ENCODE measurements at regions not wholly inside any gene's neighbourhood (a gene's known extent, or its start where the extent isn't known, plus 50 kb on each side); places are given as distances from the start of the nearest gene placed in this dataset.

DNA sequence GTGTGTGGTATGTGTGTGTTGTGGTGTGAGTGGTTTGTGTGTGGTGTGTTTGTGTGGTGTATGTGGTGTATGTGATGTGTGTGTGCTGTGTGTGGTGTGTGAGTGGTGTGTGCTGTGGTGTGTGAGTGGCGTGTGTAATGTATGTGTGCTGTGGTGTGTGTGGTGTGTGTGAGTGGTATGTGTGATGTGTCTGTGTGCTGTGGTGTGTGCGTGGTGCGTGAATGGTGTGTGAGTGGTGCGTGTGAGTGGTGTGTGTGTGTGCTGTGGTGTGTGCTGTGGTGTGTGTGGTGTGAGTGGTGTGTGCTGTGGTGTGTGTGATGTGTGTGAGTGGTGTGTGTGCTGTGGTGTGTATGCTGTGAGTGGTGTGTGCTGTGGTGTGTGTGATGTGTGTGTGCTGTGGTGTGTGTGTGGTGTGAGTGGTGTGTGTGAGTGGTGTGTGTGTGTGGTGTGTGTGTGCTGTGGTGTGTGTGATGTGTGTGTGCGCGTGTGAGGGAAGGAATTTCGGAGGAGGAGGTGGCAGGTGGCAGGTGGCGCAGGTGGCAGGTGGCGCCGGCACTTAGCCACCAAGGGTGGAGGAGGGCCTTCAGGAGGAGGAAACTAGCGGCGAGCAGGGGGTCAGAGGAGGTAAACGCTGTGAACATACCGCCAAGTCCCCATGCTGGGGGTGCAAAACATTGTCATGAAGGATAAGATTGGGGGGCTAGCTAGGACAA is 191.8 kb downstream of the MELK start:
- no peak for DNase-seq

GRCh38 chr9:36765077-36765390 is 192.3 kb downstream of the MELK start:
- no peak for DNase-seq

DNA sequence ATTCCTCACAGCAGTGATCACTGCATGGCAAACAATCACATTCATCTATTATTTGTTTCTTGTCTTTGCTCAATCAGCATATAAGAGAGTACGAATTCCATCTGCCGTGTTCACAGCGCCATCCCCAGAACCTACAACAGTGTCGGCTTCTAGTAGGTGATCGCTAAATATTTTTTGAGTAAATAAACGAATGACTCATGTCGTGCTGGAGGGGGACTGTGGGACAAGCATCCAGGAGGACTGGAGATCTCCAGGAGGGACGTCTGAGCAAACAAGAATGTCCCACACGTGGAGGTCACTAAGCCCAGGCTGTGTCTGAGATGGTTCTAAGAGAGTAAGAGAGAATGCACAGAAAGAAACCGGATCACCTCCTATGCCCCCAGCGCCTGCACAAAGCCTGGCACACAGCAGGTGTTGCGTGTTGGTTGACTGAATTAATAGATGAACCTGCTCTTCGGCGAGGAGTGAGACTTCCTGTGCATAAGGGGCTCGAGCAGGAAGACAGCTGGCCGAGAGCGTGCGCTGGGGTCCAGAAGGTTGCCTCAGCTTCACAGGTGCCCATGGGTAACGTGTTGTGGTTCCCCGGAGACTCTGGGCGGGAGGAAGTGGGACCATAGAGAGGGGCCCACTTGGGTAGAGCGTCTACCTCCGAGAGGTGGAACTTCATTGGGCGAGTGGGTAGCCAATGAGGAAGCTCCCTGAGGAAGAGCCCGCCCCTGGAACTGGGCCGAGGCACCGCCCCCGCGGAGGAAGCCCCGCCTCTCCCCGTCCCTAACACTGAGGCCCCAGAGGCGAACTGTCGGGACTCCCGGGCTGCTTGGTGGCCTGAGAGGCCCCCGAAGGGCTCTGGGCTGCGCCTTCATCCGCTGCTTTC is 193.0 kb downstream of the MELK start:
- DNase-seq = peak; percentile 90

- no peak for DNase-seq
These were observed 196.0 kb downstream of the MELK start for GRCh38 chr9:36768677-36769076.

DNA sequence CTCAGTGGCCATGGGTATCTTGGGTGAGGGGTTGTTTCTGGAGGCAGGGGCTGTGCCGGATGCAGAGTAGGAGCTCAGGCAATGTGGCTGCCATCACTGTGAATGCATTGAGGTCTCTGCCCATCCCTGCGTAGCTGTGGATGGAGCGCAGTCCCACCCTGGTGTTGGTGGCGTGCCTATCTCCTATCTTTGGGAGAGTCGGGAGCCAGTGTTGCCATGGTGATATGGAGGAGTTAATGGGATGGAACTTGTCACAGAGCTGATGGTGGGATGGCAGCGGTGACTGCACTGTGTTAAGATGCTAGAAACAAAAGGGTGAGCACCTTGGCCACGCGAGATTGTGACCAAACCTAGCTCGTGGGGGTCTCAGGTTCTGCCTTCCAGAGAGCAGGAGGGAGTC is 197.3 kb downstream of the MELK start:
- DNase-seq = no peak

GRCh38 chr9:36772449-36773403 is 200.0 kb downstream of the MELK start:
- no peak for DNase-seq

- no peak for DNase-seq
These were observed 206.0 kb downstream of the MELK start for GRCh38 chr9:36778682-36779081.

DNA sequence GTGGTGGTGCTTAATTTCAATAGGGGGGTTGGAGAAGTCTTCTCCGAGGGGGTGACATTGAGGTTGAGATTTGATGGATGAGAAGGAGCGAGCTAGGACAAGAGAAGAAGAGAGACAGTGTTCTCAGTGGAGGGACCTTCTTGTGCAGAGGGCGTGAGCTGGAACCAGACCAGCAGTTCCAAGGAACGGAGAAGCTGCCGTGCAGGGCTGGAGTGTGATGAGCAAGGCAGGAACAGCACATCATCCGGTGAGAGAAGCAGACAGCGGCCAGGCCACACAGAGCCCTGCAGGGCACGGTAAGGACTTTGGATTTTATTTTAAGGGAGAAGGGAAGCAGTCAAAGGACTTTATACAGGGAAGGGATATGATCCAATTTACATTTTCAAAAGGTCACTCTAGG is 206.9 kb downstream of the MELK start:
- no peak for DNase-seq

DNA sequence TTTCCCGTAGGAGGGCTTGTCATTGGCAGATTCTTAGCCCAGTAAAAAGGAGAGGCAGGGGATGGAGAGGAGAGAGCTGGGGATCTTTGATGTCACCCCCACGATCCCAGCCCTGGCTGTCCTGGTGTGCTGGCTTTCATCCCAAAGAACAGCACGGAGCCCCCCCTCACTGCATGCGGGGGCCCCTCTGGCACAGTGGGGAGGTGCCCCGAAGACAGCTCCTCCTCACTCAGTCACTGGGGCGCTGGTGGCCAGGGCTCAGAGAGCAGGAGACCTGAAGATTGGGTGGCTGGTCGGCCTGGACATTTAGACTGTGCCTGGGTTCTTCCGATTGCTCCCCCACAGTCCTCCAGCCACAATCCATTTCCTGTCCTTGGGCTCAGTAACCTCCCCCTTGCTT is 207.5 kb downstream of the MELK start:
- no peak for DNase-seq

- DNase-seq = no peak
These were observed 208.8 kb downstream of the MELK start for GRCh38 chr9:36781533-36781932.

Data from stimulated activated CD4-positive, alpha-beta T cell treated with anti-CD3 and anti-CD28 coated beads, Interleukin-2, amount 100 ng/mL, for 24 hours (primary cell).